Neural progenitor cell (in vitro differentiated cells): ENCODE measurements at regions not wholly inside any gene's neighbourhood (a gene's known extent, or its start where the extent isn't known, plus 50 kb on each side); places are given as distances from the start of the nearest gene placed in this dataset.

Experiments
- DNase-seq: peaks from one replicate; pipeline ENCODE4 v3.0.0-alpha.2; 2016; ENCODE audit warnings: low spot score
- H2AFZ ChIP-seq: fragments of 200-600 bp; sonication (generic); replicated peaks from 2 replicates; pipeline ENCODE4 v1.6.1; 2016; ENCODE audit warnings: antibody characterized with exemption
- H3F3A ChIP-seq: fragments of 200-600 bp; sonication (generic); 2 replicates; pipeline ENCODE4 v1.6.1; 2016; ENCODE audit warnings: antibody characterized with exemption, low read depth
- H3K27ac ChIP-seq: fragments of 200-600 bp; sonication (generic); 2 replicates; pipeline ENCODE4 v1.5.1; 2016; ENCODE audit warnings: mild to moderate bottlenecking
- H3K27me3 ChIP-seq: fragments of 200-600 bp; sonication (generic); 2 replicates; pipeline ENCODE4 v1.6.1; 2016; ENCODE audit warnings: mild to moderate bottlenecking, moderate library complexity
- H3K36me3 ChIP-seq: fragments of 200-600 bp; sonication (generic); 2 replicates; pipeline ENCODE4 v1.5.1; 2016
- H3K4me1 ChIP-seq: fragments of 200-600 bp; sonication (generic); 2 replicates; pipeline ENCODE4 v1.6.1; 2016; ENCODE audit warnings: mixed run types
- H3K4me2 ChIP-seq: fragments of 200-600 bp; sonication (generic); 2 replicates; pipeline ENCODE4 v1.6.1; 2016
- H3K4me3 ChIP-seq: fragments of 200-600 bp; sonication (generic); 2 replicates; pipeline ENCODE4 v1.5.1; 2016
- H3K79me2 ChIP-seq: fragments of 200-600 bp; sonication (generic); 2 replicates; pipeline ENCODE4 v1.6.1; 2016; ENCODE audit warnings: low read depth
- H3K9ac ChIP-seq: fragments of 200-600 bp; sonication (generic); 2 replicates; pipeline ENCODE4 v1.6.1; 2016
- H3K9me3 ChIP-seq: fragments of 200-600 bp; sonication (generic); 2 replicates; pipeline ENCODE4 v1.5.1; 2016; ENCODE audit warnings: low read depth
- H4K20me1 ChIP-seq: fragments of 200-600 bp; sonication (generic); 2 replicates; pipeline ENCODE4 v1.6.1; 2016; ENCODE audit warnings: low read depth
- H3K27ac Mint-ChIP-seq: 3 replicates; pipeline ENCODE4 v1.8.0; 2021; ENCODE audit warnings: mixed read lengths
- H3K27me3 Mint-ChIP-seq: 2 replicates; pipeline ENCODE4 v1.8.0; 2022; ENCODE audit warnings: low read depth, mild to moderate bottlenecking, inconsistent platforms, moderate library complexity, mixed read lengths; ENCODE audit not compliant: insufficient read depth
- H3K36me3 Mint-ChIP-seq: 3 replicates; pipeline ENCODE4 v1.8.0; 2021; ENCODE audit warnings: mixed read lengths
- H3K4me1 Mint-ChIP-seq: 3 replicates; pipeline ENCODE4 v1.8.0; 2021; ENCODE audit warnings: mixed read lengths
- H3K4me3 Mint-ChIP-seq: 3 replicates; pipeline ENCODE4 v1.8.0; 2021; ENCODE audit warnings: mild to moderate bottlenecking, moderate library complexity, mixed read lengths
- H3K9me3 Mint-ChIP-seq: 3 replicates; pipeline ENCODE4 v1.8.0; 2020; ENCODE audit warnings: mixed read lengths
- EZH2 ChIP-seq: fragments of 200-600 bp; sonication (generic); IDR thresholded peaks from 2 replicates; pipeline ENCODE4 v1.6.1; 2017; ENCODE audit warnings: antibody characterized with exemption, mild to moderate bottlenecking, moderate library complexity
- EZH2phosphoT487 ChIP-seq: fragments of 200-600 bp; sonication (generic); IDR thresholded peaks from 2 replicates; pipeline ENCODE4 v1.6.1; 2017; ENCODE audit warnings: antibody characterized with exemption
- TF ChIP-seq, protein P1 (sequence below): fragments of 200-600 bp; sonication (generic); IDR thresholded peaks from 2 replicates; pipeline ENCODE4 v1.5.1; 2017; ENCODE audit warnings: antibody characterized with exemption, mild to moderate bottlenecking

GRCh38 chrX:8341814-8342590, 122.6 kb upstream of the VCX3B start:
- Histone ChIP-seq H3K9ac (no peak overlapping the region), H4K20me1 (no peaks in the 10 kb centered on the region), H3K4me3 (no peak overlapping the region), H3K27me3 (no peaks in the 10 kb centered on the region), H3K27ac (no peak overlapping the region), H3K9me3 (no peaks in the 10 kb centered on the region), H3F3A (no peaks in the 10 kb centered on the region), H3K36me3 (no peaks in the 10 kb centered on the region), H3K79me2 (no peaks in the 10 kb centered on the region), H3K4me1 (no peaks in the 10 kb centered on the region), H2AFZ (no peak overlapping the region), H3K4me2 (no peak overlapping the region)
- TF ChIP-seq EZH2phosphoT487 (no peak), EZH2 (no peak)
- TF ChIP-seq, protein P1, sequence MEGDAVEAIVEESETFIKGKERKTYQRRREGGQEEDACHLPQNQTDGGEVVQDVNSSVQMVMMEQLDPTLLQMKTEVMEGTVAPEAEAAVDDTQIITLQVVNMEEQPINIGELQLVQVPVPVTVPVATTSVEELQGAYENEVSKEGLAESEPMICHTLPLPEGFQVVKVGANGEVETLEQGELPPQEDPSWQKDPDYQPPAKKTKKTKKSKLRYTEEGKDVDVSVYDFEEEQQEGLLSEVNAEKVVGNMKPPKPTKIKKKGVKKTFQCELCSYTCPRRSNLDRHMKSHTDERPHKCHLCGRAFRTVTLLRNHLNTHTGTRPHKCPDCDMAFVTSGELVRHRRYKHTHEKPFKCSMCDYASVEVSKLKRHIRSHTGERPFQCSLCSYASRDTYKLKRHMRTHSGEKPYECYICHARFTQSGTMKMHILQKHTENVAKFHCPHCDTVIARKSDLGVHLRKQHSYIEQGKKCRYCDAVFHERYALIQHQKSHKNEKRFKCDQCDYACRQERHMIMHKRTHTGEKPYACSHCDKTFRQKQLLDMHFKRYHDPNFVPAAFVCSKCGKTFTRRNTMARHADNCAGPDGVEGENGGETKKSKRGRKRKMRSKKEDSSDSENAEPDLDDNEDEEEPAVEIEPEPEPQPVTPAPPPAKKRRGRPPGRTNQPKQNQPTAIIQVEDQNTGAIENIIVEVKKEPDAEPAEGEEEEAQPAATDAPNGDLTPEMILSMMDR, result no peak
- no peak overlapping the region for H3K4me3 Mint-ChIP-seq
- H3K27me3 Mint-ChIP-seq, result peaks cover 7% of the 10 kb centered on the region
- H3K9me3 Mint-ChIP-seq, result no peaks in the 10 kb centered on the region
- H3K27ac Mint-ChIP-seq, result no peak overlapping the region
- H3K36me3 Mint-ChIP-seq, result no peaks in the 10 kb centered on the region
- no peaks in the 10 kb centered on the region for H3K4me1 Mint-ChIP-seq
- no peak for DNase-seq

- no peak for DNase-seq
- Histone ChIP-seq H3K79me2 (no peaks in the 10 kb centered on the region), H3K9ac (no peak overlapping the region), H3K4me1 (no peaks in the 10 kb centered on the region), H3K27me3 (no peaks in the 10 kb centered on the region), H3K27ac (no peak overlapping the region), H3K9me3 (no peaks in the 10 kb centered on the region), H3F3A (no peaks in the 10 kb centered on the region), H2AFZ (no peak overlapping the region), H4K20me1 (no peaks in the 10 kb centered on the region), H3K4me3 (no peak overlapping the region), H3K36me3 (no peaks in the 10 kb centered on the region), H3K4me2 (no peak overlapping the region)
- H3K36me3 Mint-ChIP-seq, result no peaks in the 10 kb centered on the region
- H3K27me3 Mint-ChIP-seq, result peaks cover 8% of the 10 kb centered on the region
- TF ChIP-seq EZH2phosphoT487 (no peak), EZH2 (no peak)
- TF ChIP-seq, protein P1, result no peak
- no peaks in the 10 kb centered on the region for H3K4me1 Mint-ChIP-seq
- no peak overlapping the region for H3K27ac Mint-ChIP-seq
- no peaks in the 10 kb centered on the region for H3K9me3 Mint-ChIP-seq
- no peak overlapping the region for H3K4me3 Mint-ChIP-seq
Measured at GRCh38 chrX:8345473-8345872, 119.2 kb upstream of the VCX3B start.

GRCh38 chrX:8346060-8346459, 118.6 kb upstream of the VCX3B start:
- no peak overlapping the region for H3K27ac Mint-ChIP-seq

More at GRCh38 chrX:8346060-8346459, 118.6 kb upstream of the VCX3B start:
- H2AFZ ChIP-seq, result no peak overlapping the region
- Mint-ChIP-seq H3K4me1 (no peaks in the 10 kb centered on the region), H3K9me3 (no peaks in the 10 kb centered on the region), H3K27me3 (peaks cover 8% of the 10 kb centered on the region), H3K36me3 (no peaks in the 10 kb centered on the region), H3K4me3 (no peak overlapping the region)
- H3K4me1 ChIP-seq, result no peaks in the 10 kb centered on the region
- H3K27me3 ChIP-seq, result no peaks in the 10 kb centered on the region
- no peaks in the 10 kb centered on the region for H3K9me3 ChIP-seq
- H4K20me1 ChIP-seq, result no peaks in the 10 kb centered on the region
- no peak overlapping the region for H3K4me3 ChIP-seq
- H3K9ac ChIP-seq, result no peak overlapping the region
- no peaks in the 10 kb centered on the region for H3K36me3 ChIP-seq
- H3K79me2 ChIP-seq, result no peaks in the 10 kb centered on the region
- no peak overlapping the region for H3K4me2 ChIP-seq
- DNase-seq, result no peak
- no peak overlapping the region for H3K27ac ChIP-seq
- TF ChIP-seq, protein P1, result no peak
- no peak for TF ChIP-seq EZH2
- no peaks in the 10 kb centered on the region for H3F3A ChIP-seq
